ENCODE measurements at regions not wholly inside any gene's neighbourhood (a gene's known extent, or its start where the extent isn't known, plus 50 kb on each side); places are given as distances from the start of the nearest gene placed in this dataset.

DNA sequence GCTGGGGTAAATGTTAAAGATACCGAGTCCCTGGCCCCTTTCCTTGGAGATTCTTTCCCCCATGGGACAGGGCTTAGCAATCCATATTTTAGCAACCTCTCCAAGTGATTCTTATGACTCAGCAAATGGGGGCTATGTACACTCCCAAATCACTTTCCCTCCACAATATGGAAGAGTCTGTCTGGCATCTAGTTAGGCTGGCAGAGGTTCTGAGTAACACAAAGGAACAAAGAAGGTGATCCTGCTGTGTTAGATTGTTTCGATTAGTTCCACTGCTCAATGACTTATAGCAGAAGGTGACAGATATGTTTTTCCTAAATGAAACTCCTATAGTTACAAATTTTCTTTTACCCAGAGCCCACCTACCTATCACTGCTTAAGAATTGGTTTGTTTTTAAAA lies 154.0 kb upstream of the SYT13 start:
- no peak for DNase-seq (ENCODE audit: low read depth)

DNA sequence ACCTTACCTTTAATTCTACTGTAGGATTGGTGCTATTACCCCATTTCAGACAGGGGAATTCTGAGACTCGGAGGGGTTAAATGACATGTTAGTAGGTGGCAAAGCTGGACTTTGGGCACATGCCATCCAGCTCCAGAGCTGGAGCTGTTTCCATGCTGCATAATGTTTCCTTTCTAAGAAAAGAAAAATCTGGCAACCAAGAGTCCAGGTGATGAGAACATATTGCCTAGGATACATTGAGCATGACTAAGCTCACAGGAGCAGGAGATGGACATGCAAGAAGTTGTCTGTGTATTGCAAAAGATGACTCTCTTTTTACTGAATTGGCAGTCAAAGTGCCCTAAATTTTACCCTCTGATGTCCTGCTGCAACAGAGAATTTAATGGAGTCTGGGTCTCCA lies 150.8 kb upstream of the SYT13 start:
- no peak for DNase-seq (ENCODE audit: low read depth)

GRCh38 chr11:45436118-45436517 lies 150.0 kb upstream of the SYT13 start:
- DNase-seq (ENCODE audit: low read depth), result no peak

- DNase-seq (ENCODE audit: low read depth), result no peak
Observed at GRCh38 chr11:45435706-45436105, 149.6 kb upstream of the SYT13 start.

DNA sequence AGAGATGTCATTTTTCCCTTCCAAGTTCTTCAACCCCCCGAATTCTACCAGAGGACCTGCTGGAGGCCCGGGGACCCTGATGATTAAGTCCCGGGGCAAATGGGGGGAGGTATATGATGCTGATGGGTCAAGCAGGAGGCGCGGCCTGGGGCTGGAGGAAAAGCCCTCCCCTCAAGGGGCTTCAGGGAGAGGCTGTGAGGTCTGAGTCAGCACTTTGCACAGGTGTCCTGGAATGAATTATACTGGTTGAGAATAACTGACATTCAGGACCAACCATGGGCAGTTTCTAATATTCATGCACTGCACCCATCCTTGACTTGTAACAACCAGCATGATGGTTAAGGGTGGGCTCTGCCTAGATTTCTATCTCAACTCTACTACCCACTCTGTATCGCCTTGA lies 146.8 kb upstream of the SYT13 start:
- DNase-seq (ENCODE audit: low read depth), result no peak

DNA sequence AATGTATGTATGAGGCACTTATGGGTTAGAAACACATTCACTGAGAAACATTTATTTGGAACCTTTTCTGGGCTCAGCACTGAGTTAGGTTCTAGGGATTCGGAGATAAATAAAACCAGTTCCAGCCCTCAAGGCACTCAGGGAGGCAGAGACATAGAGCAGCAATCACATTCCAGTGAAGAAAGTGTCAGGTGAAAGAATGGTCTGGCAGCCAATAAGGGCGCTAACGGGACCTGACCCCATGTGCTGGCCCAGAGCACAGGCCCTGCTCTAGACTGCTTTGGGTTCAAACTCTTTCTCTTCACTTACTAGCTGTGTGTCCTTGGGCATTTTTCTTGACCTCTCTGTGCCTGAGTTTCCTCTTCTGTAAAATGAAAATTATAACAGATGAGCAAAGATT lies 146.0 kb upstream of the SYT13 start:
- no peak for DNase-seq (ENCODE audit: low read depth)

- DNase-seq (ENCODE audit: low read depth), result no peak
Observed at GRCh38 chr11:45431046-45432018, 145.2 kb upstream of the SYT13 start.

DNA sequence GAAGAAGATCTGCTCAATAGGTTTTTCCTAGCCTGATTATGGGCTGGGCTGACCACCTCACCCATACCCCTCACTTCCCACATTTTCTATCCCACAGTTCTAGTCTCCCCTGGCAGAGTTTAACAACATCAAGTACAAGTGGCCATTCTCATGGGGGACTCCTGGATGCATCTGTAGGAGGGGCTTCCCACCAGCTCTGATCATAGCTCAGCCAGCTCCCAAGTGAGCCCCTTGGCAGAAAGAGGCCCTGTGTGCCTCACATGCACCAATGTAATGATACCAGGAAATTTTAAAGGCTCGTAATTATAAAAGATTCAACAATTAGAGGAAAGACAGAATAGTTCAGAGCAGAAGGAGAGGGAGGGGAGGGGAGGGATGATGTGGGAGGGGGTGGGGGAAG lies 144.2 kb upstream of the SYT13 start:
- no peak for DNase-seq (ENCODE audit: low read depth)

GRCh38 chr11:45429719-45430118 lies 143.6 kb upstream of the SYT13 start:
- no peak for DNase-seq (ENCODE audit: low read depth)

GRCh38 chr11:45428541-45429230 lies 142.5 kb upstream of the SYT13 start:
- no peak for DNase-seq (ENCODE audit: low read depth)

DNA sequence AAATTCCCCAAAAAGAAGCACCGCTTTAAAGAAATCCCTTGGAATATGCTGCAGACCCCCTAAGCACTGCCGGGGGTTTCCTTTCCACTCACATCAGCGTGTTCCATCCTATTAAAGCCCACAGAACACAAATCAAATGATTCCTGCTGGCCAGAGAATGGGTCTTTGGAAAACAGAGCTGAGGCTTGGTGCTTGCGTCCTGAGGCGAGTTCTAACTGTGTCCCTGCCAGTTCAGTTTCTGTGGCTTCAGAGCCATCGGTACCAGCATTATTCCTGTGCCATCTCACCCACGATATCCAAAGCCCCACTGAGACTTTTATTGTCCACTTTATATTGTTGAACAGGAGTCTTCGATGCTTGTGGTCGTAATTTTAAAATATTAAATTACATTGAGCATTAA lies 142.0 kb upstream of the SYT13 start:
- no peak for DNase-seq (ENCODE audit: low read depth)

GRCh38 chr11:45424411-45425180 lies 138.5 kb upstream of the SYT13 start:
- no peak for DNase-seq (ENCODE audit: low read depth)

DNA sequence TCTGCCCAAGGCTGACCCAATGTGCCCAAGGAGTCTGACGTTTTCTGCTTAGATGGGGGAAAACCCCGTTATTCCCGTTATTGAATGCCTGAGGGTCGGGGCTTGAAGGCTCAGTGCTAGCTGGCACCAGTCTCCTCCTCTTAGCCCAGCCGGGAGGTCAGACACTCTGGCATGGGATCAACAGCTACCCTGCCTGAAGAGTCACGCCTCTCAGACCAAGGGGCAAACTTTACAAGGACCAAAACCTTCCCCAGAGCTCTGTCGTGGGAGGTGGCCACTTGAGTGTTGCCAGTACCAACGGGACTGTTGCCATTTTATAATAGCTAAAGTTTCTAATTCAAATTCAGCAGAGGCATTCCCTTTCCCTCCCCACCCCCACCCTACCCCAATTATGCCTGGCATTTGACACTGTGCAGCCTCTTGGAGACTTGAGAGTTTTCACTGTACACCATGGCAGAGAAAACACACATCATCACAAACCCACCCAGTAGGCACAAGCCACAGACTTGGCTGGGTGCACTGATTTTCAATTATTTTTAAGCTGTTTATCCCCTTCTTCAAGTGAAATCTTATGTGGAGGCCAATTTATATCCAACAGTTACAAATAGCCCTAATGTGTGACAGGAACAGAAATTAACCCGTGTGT lies 137.5 kb upstream of the SYT13 start:
- no peak for DNase-seq (ENCODE audit: low read depth)

DNA sequence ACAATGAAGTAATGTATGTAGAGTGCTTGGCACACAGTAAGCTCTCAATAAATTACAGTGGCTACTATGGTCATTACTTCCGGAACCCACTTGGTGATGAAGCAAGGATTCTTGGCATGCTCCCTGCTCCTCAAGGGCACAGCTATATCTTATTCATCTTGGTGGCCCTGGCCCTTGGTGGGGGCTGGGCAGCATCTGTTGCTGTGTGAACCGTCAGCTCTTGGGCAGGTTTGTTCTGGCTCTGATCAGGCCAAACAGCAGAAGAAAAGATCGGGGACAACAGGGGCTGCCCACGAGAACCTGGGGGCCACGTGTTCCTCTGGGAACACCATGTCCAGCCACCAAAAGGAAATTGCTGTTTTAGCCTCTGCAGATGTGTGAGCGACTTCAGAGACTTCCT lies 136.9 kb upstream of the SYT13 start:
- no peak for DNase-seq (ENCODE audit: low read depth)

DNA sequence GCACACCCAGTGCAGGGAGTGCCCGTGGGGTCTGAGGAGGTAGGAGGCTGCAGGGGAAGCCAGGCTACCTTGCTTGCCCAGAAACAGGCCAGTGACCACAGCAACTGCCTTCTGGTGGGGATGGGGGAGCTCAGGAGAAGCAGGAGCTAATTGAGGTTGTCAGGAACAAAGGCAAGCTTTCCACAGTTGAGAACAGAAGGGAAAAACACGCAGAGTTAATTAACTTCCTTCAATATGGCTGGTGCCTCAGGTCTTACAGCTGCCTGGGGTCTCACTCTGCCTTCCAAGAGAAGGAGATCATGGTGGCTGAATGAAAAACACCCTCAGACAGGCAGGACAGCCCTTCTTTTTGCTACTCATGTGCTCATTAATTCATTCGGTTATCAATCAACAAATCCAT lies 127.9 kb upstream of the SYT13 start:
- DNase-seq (ENCODE audit: low read depth), result no peak

GRCh38 chr11:45413156-45413858 lies 127.2 kb upstream of the SYT13 start:
- no peak for DNase-seq (ENCODE audit: low read depth)

DNA sequence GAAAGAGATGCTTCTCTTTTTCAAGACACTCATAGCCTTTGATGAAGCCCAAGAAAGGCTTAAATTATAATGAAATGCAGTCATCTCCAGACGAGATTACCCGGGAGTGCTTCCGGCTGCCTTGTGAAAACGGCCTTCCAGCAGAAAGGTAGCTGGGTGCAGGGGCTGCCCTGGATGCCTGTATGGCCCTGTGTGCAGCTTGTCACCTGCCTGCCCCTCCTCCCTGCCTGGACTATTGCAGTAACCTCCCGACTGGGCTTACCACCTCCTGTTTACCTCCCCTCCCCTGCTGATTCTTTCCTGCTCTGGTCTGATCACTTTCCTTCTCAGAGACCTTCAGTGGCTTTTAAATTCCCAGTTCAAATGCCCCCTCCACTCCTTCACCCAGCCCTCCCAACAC lies 126.4 kb upstream of the SYT13 start:
- no peak for DNase-seq (ENCODE audit: low read depth)

- DNase-seq (ENCODE audit: low read depth), result no peak
Observed at GRCh38 chr11:45412051-45412471, 125.9 kb upstream of the SYT13 start.

- DNase-seq (ENCODE audit: low read depth), result no peak
Observed at GRCh38 chr11:45411228-45411946, 125.2 kb upstream of the SYT13 start.

GRCh38 chr11:45410391-45411227 lies 124.5 kb upstream of the SYT13 start:
- no peak for DNase-seq (ENCODE audit: low read depth)

All from GM04504 (cell line).